Smooth muscle cell (in vitro differentiated cells): ENCODE measurements at regions not wholly inside any gene's neighbourhood (a gene's known extent, or its start where the extent isn't known, plus 50 kb on each side); places are given as distances from the start of the nearest gene placed in this dataset.

ENCODE experiments used
- DNase-seq: peaks from one replicate; lab custom pipeline; 2025; ENCODE audit not compliant: unreplicated experiment; lab: John Stamatoyannopoulos, UW
- H2AFZ ChIP-seq: fragments of 200-600 bp; sonication (generic); 2 replicates; pipeline ENCODE4 v1.6.0; 2016; ENCODE audit warnings: antibody characterized with exemption, low read depth, mild to moderate bottlenecking
- H3F3A ChIP-seq: fragments of 200-600 bp; sonication (generic); 2 replicates; pipeline ENCODE4 v1.6.0; 2017; ENCODE audit warnings: antibody characterized with exemption, low read depth
- H3K27ac ChIP-seq: fragments of 200-600 bp; sonication (generic); 2 replicates; pipeline ENCODE4 v1.5.1; 2016; ENCODE audit warnings: low read depth, mild to moderate bottlenecking
- H3K27me3 ChIP-seq: fragments of 200-600 bp; sonication (generic); 2 replicates; pipeline ENCODE4 v1.6.1; 2016; ENCODE audit warnings: low read depth, mild to moderate bottlenecking
- H3K36me3 ChIP-seq: fragments of 200-600 bp; sonication (generic); 2 replicates; pipeline ENCODE4 v1.5.1; 2016; ENCODE audit warnings: low read depth
- H3K4me1 ChIP-seq: fragments of 200-600 bp; sonication (generic); 2 replicates; pipeline ENCODE4 v1.5.1; 2016; ENCODE audit warnings: low read depth
- H3K4me2 ChIP-seq: fragments of 200-600 bp; sonication (generic); 2 replicates; pipeline ENCODE4 v1.6.0; 2016; ENCODE audit warnings: mild to moderate bottlenecking
- H3K4me3 ChIP-seq: fragments of 200-600 bp; sonication (generic); 2 replicates; pipeline ENCODE4 v1.5.1; 2016; ENCODE audit warnings: mild to moderate bottlenecking
- H3K79me2 ChIP-seq: fragments of 200-600 bp; sonication (generic); 2 replicates; pipeline ENCODE4 v1.6.0; 2016; ENCODE audit warnings: low read depth, mild to moderate bottlenecking
- H3K9ac ChIP-seq: fragments of 200-600 bp; sonication (generic); 2 replicates; pipeline ENCODE4 v1.6.0; 2016; ENCODE audit warnings: low read depth
- H3K9me3 ChIP-seq: fragments of 200-600 bp; sonication (generic); replicated peaks from 2 replicates; pipeline ENCODE4 v1.5.1; 2016; ENCODE audit warnings: low read depth
- H4K20me1 ChIP-seq: fragments of 200-600 bp; sonication (generic); 2 replicates; pipeline ENCODE4 v1.6.0; 2016; ENCODE audit warnings: low read depth
- CTCF ChIP-seq: fragments of 200-600 bp; sonication (generic); IDR thresholded peaks from 2 replicates; pipeline ENCODE4 v1.5.1; 2017; ENCODE audit warnings: borderline replicate concordance, mild to moderate bottlenecking, antibody characterized with exemption; ENCODE audit not compliant: insufficient read depth, poor library complexity, severe bottlenecking
- WGBS: methylation state at CpG from one replicate; pipeline ENCODE4 v1.1.7; 2016; ENCODE audit warnings: low lambda C conversion rate; 5-methylcytosine and 5-hydroxymethylcytosine counted together

- no peak overlapping the region for H3K27ac ChIP-seq
- no peak for TF ChIP-seq CTCF
- 47% methylated on average over 1 of the region's 1 CpG for WGBS
- H3K9me3 ChIP-seq: no peaks in the 10 kb centered on the region
- no peaks in the 10 kb centered on the region for H3F3A ChIP-seq
- H3K4me1 ChIP-seq: no peaks in the 10 kb centered on the region
- H3K36me3 ChIP-seq: no peaks in the 10 kb centered on the region
- H3K9ac ChIP-seq: no peak overlapping the region
- no peak overlapping the region for H3K4me3 ChIP-seq
- peak overlapping the region; percentile 2 for H2AFZ ChIP-seq
- H3K27me3 ChIP-seq: no peaks in the 10 kb centered on the region
- H3K79me2 ChIP-seq: no peaks in the 10 kb centered on the region
- no peak for DNase-seq
- H3K4me2 ChIP-seq: no peak overlapping the region
- H4K20me1 ChIP-seq: no peaks in the 10 kb centered on the region
Measured at GRCh38 chr5:84724683-84725082, 340.0 kb upstream of the EDIL3 start.

GRCh38 chr5:84724181-84724580 lies 339.5 kb upstream of the EDIL3 start:
- H3K27me3 ChIP-seq: no peaks in the 10 kb centered on the region
- TF ChIP-seq CTCF: no peak
- H4K20me1 ChIP-seq: no peaks in the 10 kb centered on the region
- no peaks in the 10 kb centered on the region for H3K9me3 ChIP-seq
- H3K36me3 ChIP-seq: no peaks in the 10 kb centered on the region
- peak overlapping the region; percentile 31 for H2AFZ ChIP-seq
- no peak overlapping the region for H3K4me2 ChIP-seq
- 97% methylated on average over 3 of the region's 3 CpGs for WGBS
- no peaks in the 10 kb centered on the region for H3F3A ChIP-seq
- no peak overlapping the region for H3K27ac ChIP-seq
- no peak for DNase-seq
- no peaks in the 10 kb centered on the region for H3K4me1 ChIP-seq
- no peak overlapping the region for H3K9ac ChIP-seq
- H3K79me2 ChIP-seq: no peaks in the 10 kb centered on the region
- H3K4me3 ChIP-seq: no peak overlapping the region

GRCh38 chr5:84718377-84718776 lies 333.7 kb upstream of the EDIL3 start:
- DNase-seq: no peak
- H4K20me1 ChIP-seq: no peaks in the 10 kb centered on the region
- WGBS: 86% methylated on average over 3 of the region's 3 CpGs

More at GRCh38 chr5:84718377-84718776, 333.7 kb upstream of the EDIL3 start:
- Histone ChIP-seq H3K4me2 (no peak overlapping the region), H2AFZ (no peak overlapping the region), H3F3A (no peaks in the 10 kb centered on the region), H3K9me3 (no peaks in the 10 kb centered on the region), H3K79me2 (no peaks in the 10 kb centered on the region), H3K4me1 (no peaks in the 10 kb centered on the region), H3K36me3 (no peaks in the 10 kb centered on the region), H3K4me3 (no peak overlapping the region), H3K9ac (no peak overlapping the region), H3K27me3 (no peaks in the 10 kb centered on the region), H3K27ac (no peak overlapping the region)
- no peak for TF ChIP-seq CTCF
